ENCODE measurements at regions not wholly inside any gene's neighbourhood (a gene's known extent, or its start where the extent isn't known, plus 50 kb on each side); places are given as distances from the start of the nearest gene placed in this dataset.

GRCh38 chrX:23276475-23276874, 58.2 kb upstream of the PTCHD1 start:
- TF ChIP-seq CTCF (IDR thresholded peaks at IDR 0.05) (no peak), ZFX (IDR thresholded peaks at IDR 0.05; ENCODE audit: borderline replicate concordance) (no peak)

Data from 22Rv1 (cell line).